DMS114 treated with DMSO at 0.1 percent for 48 hours (cell line): ENCODE measurements at regions not wholly inside any gene's neighbourhood (a gene's known extent, or its start where the extent isn't known, plus 50 kb on each side); places are given as distances from the start of the nearest gene placed in this dataset.

ENCODE experiments used
- DNase-seq: peaks from one replicate; lab custom pipeline; 2025; ENCODE audit not compliant: unreplicated experiment; lab: John Stamatoyannopoulos, UW

DNA sequence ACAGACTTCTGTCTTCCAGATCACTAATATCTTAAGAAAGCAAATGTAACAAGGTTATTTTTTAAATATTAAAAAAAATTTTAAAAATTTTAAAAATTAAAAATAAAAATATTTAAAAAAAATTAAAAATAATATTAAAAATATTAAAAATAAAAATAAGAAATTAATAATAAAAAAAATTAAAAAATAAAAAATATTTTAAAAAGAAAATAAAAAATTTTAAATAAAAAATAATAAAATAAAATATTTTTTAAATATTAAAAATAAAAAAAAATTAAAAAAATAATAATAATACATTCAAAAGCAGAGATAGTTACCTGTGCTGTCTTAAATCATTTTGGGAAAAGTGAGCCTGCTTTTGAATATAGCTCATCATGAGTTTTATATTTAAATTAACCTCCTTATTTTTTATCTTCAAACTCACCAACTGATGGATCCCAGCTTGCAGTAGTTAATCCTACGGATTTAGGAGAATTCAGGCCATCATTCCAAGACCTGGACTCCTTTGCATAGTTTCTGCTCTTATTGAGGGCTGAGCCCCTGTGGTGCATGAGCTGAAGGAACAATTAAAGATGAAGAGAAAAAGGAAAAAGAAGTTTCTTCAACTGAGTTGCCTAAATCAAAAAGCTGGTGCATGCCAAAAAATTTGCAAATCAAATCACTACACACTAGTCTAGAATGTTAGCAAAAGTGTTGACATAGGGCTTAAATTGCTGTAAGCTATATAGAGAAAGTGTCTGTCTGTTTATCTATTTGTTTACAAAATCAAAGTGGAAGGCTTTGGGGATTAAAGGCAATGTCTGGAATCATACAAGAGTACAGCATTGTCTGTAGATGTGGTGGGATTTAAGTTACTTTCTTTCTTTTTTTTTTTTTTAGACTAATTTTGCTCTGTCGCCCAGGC is 50.5 kb upstream of the ZNF438 start:
- DNase-seq, result no peak

- no peak for DNase-seq
Observed at GRCh38 chr10:31083765-31084184, 52.1 kb upstream of the ZNF438 start.

GRCh38 chr10:31087011-31087410 is 55.3 kb upstream of the ZNF438 start:
- no peak for DNase-seq

GRCh38 chr10:31087851-31088250 is 56.2 kb upstream of the ZNF438 start:
- DNase-seq, result no peak

GRCh38 chr10:31090894-31091607 is 59.4 kb upstream of the ZNF438 start:
- DNase-seq, result no peak

- DNase-seq, result no peak
Observed at GRCh38 chr10:31095677-31096560, 64.3 kb upstream of the ZNF438 start.

GRCh38 chr10:31098046-31098445 is 66.4 kb upstream of the ZNF438 start:
- DNase-seq, result no peak

GRCh38 chr10:31099094-31099493 is 67.4 kb upstream of the ZNF438 start:
- DNase-seq, result no peak

- DNase-seq, result no peak
Observed at GRCh38 chr10:31099664-31100063, 68.0 kb upstream of the ZNF438 start.

DNA sequence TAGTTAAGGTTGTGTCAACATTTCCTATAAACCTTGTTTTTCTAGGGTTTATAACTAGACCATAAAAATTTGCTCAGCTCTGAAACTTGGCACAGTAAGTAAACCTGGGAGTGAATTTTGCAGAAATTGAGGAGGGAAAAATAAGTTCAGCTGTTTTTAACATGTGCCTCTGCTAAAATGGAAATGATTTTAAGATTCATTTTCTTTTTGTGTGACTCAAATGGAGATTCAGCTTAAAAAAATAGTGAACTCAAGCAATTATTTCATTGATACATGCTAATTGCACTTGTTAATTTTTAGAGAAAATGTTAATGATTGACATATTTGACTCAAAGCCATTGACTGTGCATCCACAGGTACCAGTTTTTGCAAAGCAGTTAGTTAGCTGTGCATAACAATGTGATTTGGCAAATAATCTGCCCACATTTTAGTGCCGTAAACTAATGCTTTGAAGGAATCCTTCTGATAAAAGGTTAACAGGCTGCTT is 68.5 kb upstream of the ZNF438 start:
- DNase-seq, result no peak

DNA sequence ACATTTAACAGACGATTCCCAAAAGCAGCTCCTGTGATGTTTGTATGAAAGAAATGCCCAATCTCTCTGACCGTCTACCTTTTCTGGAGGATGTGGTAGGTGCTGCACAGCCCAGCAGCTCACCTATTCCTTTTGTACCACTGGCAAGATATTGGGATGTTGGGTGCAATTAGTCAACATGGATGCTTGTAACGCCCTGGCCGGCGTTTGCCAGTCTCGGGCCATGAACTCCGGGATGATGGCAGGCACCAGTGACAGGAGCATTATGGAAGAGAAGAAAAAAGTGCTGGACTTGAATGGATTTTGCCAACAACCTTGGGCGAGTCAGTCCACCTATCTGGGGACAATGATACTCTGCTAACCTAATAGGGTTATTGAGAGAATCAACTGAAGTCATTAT is 69.0 kb upstream of the ZNF438 start:
- DNase-seq, result no peak

GRCh38 chr10:31101123-31101522 is 69.5 kb upstream of the ZNF438 start:
- no peak for DNase-seq

DNA sequence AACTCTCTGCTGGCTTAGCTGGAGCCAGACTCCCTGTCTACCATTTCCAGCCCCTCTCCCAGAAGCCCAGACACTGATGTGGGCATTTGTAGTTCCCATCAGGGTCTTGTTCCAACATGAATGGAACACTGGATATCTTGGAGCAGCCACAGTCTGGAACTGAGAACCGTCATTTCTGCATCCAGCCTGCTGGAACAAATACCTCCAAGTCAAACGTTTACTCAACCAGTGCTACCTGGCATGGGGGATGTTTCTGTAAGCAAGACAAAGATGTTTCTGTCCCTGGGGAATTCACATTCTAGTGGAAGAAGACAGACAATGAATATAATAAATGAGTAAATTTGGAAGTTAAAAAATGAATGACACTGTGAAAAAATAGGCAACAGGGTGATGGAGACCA is 70.8 kb upstream of the ZNF438 start:
- no peak for DNase-seq

DNA sequence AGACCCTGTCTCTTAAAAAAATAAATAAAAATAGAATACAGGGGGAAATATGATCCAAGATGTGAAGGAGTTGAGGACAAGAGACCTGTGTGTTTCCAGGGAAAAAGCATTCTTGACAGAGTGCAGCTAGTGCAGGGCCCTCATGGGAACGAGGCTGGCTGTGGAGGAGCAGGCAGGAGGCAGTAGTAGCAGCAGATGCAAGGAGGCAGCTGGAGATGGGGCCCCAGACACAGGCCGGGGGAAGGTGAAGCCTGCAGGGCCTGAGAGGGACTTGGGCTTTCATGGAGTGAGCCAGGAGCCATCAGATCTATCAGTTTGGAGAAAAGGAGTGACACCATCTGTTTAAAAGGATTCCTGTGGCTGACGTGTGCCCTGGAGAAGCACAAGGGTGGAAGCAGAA is 71.4 kb upstream of the ZNF438 start:
- no peak for DNase-seq

- no peak for DNase-seq
Observed at GRCh38 chr10:31112961-31113360, 81.3 kb upstream of the ZNF438 start.

GRCh38 chr10:31116226-31116625 is 84.6 kb upstream of the ZNF438 start:
- DNase-seq, result no peak

GRCh38 chr10:31118556-31118955 is 86.9 kb upstream of the ZNF438 start:
- DNase-seq, result no peak

GRCh38 chr10:31120392-31120791 is 88.7 kb upstream of the ZNF438 start:
- DNase-seq, result no peak

- no peak for DNase-seq
Observed at GRCh38 chr10:31120961-31121685, 89.5 kb upstream of the ZNF438 start.

DNA sequence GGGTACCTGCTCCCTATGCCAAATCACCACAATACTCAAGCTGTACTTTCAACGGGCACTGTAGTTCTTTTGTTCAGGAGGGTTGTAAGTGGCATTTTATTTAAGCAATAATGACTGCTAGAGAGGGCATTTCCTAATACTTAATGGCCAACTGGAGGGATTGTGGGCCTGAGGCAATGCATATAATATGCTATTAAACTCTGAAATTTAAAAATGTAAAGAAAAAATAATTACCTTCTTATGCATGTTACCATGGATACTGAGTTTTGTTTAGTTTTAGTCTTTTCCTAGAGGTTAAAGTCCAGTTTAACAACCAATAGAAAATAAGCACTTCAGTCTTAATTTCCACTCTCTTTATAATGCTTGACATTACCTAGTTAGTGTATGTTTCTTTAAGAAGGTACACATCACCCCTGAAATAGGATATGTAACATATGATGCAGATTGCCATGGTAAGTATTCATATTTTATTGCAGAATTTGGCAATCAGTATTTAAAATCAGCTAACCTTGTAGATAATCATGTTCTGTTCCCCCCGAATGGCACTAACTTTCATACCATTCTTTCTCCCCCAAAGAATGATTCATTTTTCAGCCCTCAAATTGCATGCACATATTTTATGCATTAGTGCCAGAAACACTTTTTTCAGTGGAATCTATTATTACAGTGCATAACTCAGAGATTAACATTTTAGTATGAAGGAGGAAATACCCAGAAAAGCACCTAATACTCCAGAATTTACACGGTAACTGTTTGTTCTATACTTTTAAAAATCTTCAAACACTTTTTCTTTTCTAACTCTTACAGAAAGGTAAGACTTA is 90.3 kb upstream of the ZNF438 start:
- no peak for DNase-seq
